22Rv1 (cell line): ENCODE measurements at regions not wholly inside any gene's neighbourhood (a gene's known extent, or its start where the extent isn't known, plus 50 kb on each side); places are given as distances from the start of the nearest gene placed in this dataset.
A peak's percentile ranks its signal among the peaks of the same experiment; 100 is the strongest.

Experiments used
- H3K27ac ChIP-seq: fragments of 450-650 bp; 2 replicates; pipeline ENCODE4 v1.5.1; 2017
- CTCF ChIP-seq: fragments of 450-650 bp; IDR thresholded peaks from 2 replicates; pipeline ENCODE4 v1.5.1; 2017; ENCODE audit warnings: mild to moderate bottlenecking
- ZFX ChIP-seq: fragments of 450-650 bp; IDR thresholded peaks from 2 replicates; pipeline ENCODE4 v1.6.1; 2017; ENCODE audit warnings: antibody characterized with exemption, borderline replicate concordance

GRCh38 chr13:99027661-99028425 is 50.0 kb upstream of the DOCK9 start:
- no peak for TF ChIP-seq CTCF
- no peak for TF ChIP-seq ZFX
- no peak overlapping the region for H3K27ac ChIP-seq

GRCh38 chr13:99028890-99029289 is 51.0 kb upstream of the DOCK9 start:
- H3K27ac ChIP-seq: no peak overlapping the region
- TF ChIP-seq CTCF (peak; percentile 64), ZFX (no peak)

- H3K27ac ChIP-seq: no peak overlapping the region
- no peak for TF ChIP-seq ZFX
- TF ChIP-seq CTCF: no peak
Observed at GRCh38 chr13:99029576-99029975, 51.7 kb upstream of the DOCK9 start.

GRCh38 chr13:99030326-99030725 is 52.5 kb upstream of the DOCK9 start:
- no peak for TF ChIP-seq ZFX
- no peak for TF ChIP-seq CTCF
- no peak overlapping the region for H3K27ac ChIP-seq

- no peak overlapping the region for H3K27ac ChIP-seq
- TF ChIP-seq ZFX: no peak
Observed at GRCh38 chr13:99031832-99032231, 54.0 kb upstream of the DOCK9 start.

GRCh38 chr13:99033814-99034213 is 56.0 kb upstream of the DOCK9 start:
- TF ChIP-seq ZFX: no peak
- TF ChIP-seq CTCF: peak; percentile 66
- H3K27ac ChIP-seq: no peak overlapping the region

- no peak overlapping the region for H3K27ac ChIP-seq
- TF ChIP-seq CTCF (no peak), ZFX (no peak)
Observed at GRCh38 chr13:99034333-99035085, 56.6 kb upstream of the DOCK9 start.
